22Rv1 (cell line): ENCODE measurements at regions not wholly inside any gene's neighbourhood (a gene's known extent, or its start where the extent isn't known, plus 50 kb on each side); places are given as distances from the start of the nearest gene placed in this dataset.

Experiments
- ZFX ChIP-seq: fragments of 450-650 bp; IDR thresholded peaks from 2 replicates; pipeline ENCODE4 v1.6.1; 2017; ENCODE audit warnings: antibody characterized with exemption, borderline replicate concordance
- TF ChIP-seq, protein P1 (sequence below): fragments of 450-650 bp; IDR thresholded peaks from 2 replicates; pipeline ENCODE4 v1.5.1; 2017; ENCODE audit warnings: mild to moderate bottlenecking

DNA sequence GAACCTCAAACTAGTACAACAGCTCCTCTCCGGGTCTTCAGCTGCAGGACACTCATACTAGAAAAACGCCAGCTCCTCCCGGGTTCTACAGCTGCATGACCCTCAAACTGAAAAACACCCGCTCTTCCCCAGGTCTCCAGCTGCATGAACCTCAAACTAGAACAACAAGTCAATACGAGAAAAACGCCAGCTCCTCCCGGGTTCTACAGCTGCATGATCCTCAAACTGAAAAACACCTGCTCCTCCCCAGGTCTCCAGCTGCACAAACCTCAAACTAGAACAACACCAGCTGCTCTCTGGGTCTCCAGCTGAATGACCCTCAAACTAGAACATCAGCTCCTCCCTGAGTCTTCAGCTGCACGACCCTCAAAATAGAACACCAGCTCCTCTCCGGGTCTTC, 315.0 kb upstream of the TFPI start:
- TF ChIP-seq, protein P1, sequence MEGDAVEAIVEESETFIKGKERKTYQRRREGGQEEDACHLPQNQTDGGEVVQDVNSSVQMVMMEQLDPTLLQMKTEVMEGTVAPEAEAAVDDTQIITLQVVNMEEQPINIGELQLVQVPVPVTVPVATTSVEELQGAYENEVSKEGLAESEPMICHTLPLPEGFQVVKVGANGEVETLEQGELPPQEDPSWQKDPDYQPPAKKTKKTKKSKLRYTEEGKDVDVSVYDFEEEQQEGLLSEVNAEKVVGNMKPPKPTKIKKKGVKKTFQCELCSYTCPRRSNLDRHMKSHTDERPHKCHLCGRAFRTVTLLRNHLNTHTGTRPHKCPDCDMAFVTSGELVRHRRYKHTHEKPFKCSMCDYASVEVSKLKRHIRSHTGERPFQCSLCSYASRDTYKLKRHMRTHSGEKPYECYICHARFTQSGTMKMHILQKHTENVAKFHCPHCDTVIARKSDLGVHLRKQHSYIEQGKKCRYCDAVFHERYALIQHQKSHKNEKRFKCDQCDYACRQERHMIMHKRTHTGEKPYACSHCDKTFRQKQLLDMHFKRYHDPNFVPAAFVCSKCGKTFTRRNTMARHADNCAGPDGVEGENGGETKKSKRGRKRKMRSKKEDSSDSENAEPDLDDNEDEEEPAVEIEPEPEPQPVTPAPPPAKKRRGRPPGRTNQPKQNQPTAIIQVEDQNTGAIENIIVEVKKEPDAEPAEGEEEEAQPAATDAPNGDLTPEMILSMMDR = no peak
- no peak for TF ChIP-seq ZFX
